ENCODE measurements at regions not wholly inside any gene's neighbourhood (a gene's known extent, or its start where the extent isn't known, plus 50 kb on each side); places are given as distances from the start of the nearest gene placed in this dataset.
A peak's percentile ranks its signal among the peaks of the same experiment; 100 is the strongest.

- no peak overlapping the region for H3K4me3 Mint-ChIP-seq
- Histone ChIP-seq H3K27ac (ENCODE audit: low read depth) (no peak overlapping the region), H3K79me2 (replicated peaks; ENCODE audit: insufficient read depth) (no peaks in the 10 kb centered on the region), H3F3A (replicated peaks; ENCODE audit: low read depth) (no peaks in the 10 kb centered on the region), H3K27me3 (ENCODE audit: insufficient read depth) (no peaks in the 10 kb centered on the region), H3K9me2 (ENCODE audit: insufficient read depth) (no peaks in the 10 kb centered on the region), H3K4me3 (no peak overlapping the region), H3K4me1 (ENCODE audit: insufficient read depth) (no peaks in the 10 kb centered on the region), H4K20me1 (replicated peaks; ENCODE audit: insufficient read depth) (no peaks in the 10 kb centered on the region), H3K4me2 (no peak overlapping the region), H3K36me3 (ENCODE audit: insufficient read depth) (no peaks in the 10 kb centered on the region), H2AFZ (peak overlapping the region; percentile 66; the same call in 1 of the 2 replicates)
- peaks cover 2% of the 10 kb centered on the region for H3K27me3 Mint-ChIP-seq (ENCODE audit: insufficient read depth, low read depth, poor library complexity)
- H3K4me1 Mint-ChIP-seq, result peaks cover 9% of the 10 kb centered on the region; the same call in 2 of the 3 replicates
- H3K9me3 Mint-ChIP-seq, result no peaks in the 10 kb centered on the region; the same call in 2 of the 3 replicates
- peak overlapping the region; percentile 44; the same call in 1 of the 2 replicates for H3K27ac Mint-ChIP-seq
- TF ChIP-seq REST (IDR thresholded peaks at IDR 0.05; ENCODE audit: unreplicated experiment) (no peak), JUNB (IDR thresholded peaks at IDR 0.05; ENCODE audit: unreplicated experiment) (no peak), CTCF (conservative IDR thresholded peaks at IDR 0.05; ENCODE audit: low read depth in 2 of 2) (no peak), STAT1 (IDR thresholded peaks at IDR 0.05; ENCODE audit: unreplicated experiment) (no peak), ETS1 (IDR thresholded peaks at IDR 0.05) (no peak), EZH2phosphoT487 (IDR thresholded peaks at IDR 0.05; ENCODE audit: unreplicated experiment) (no peak), ZNF114 (CRISPR knock-in tag; IDR thresholded peaks at IDR 0.05) (no peak), CREB1 (CRISPR knock-in tag; IDR thresholded peaks at IDR 0.05; ENCODE audit: low read depth) (no peak), ZNF331 (CRISPR knock-in tag; IDR thresholded peaks at IDR 0.05; ENCODE audit: low read depth) (no peak), EZH2 (IDR thresholded peaks at IDR 0.05; ENCODE audit: low read depth, unreplicated experiment) (no peak), POLR2AphosphoS5 (IDR thresholded peaks at IDR 0.05; ENCODE audit: low read depth) (no peak), NANOG (IDR thresholded peaks at IDR 0.05; ENCODE audit: borderline replicate concordance) (no peak), ZNF462 (CRISPR knock-in tag; IDR thresholded peaks at IDR 0.05) (no peak)
- H3K36me3 Mint-ChIP-seq (ENCODE audit: low read depth), result no peaks in the 10 kb centered on the region
- DNase-seq (ENCODE audit: low spot score) (no peak), ATAC-seq (no peak)
Measured at GRCh38 chr15:95087253-95087609, 855.9 kb downstream of the MCTP2 start.
